Breast epithelium (tissue), 3 donors: ENCODE measurements at regions not wholly inside any gene's neighbourhood (a gene's known extent, or its start where the extent isn't known, plus 50 kb on each side); places are given as distances from the start of the nearest gene placed in this dataset.
"Not testable (repeated sequence)": the region's sequence is repeated elsewhere in the genome, so short reads cannot be mapped to it uniquely, and the experiment has no call there.

Experiments
- CTCF ChIP-seq, 3 donors: fragments of 450-650 bp; IDR thresholded peaks; one replicate each; pipeline ENCODE4 v1.5.1; 2016 to 2017; ENCODE audit warnings: antibody characterized with exemption in 3 of 3, mild to moderate bottlenecking in 3 of 3, moderate library complexity in 3 of 3
- POLR2A ChIP-seq: fragments of 450-650 bp; IDR thresholded peaks from one replicate; pipeline ENCODE4 v1.6.1; 2016; ENCODE audit warnings: antibody characterized with exemption, mild to moderate bottlenecking, moderate library complexity

- not testable (repeated sequence) for TF ChIP-seq CTCF (IDR thresholded peaks at IDR 0.05); POLR2A
These were observed 505.9 kb downstream of the SLC6A15 start for GRCh38 chr12:84406720-84407119.
